ENCODE measurements at regions not wholly inside any gene's neighbourhood (a gene's known extent, or its start where the extent isn't known, plus 50 kb on each side); places are given as distances from the start of the nearest gene placed in this dataset.
A peak's percentile ranks its signal among the peaks of the same experiment; 100 is the strongest.

GRCh38 chr10:25661632-25662031, 272.4 kb upstream of the MYO3A start:
- no peak for DNase-seq

- DNase-seq: no peak
Measured at GRCh38 chr10:25666276-25666675, 267.8 kb upstream of the MYO3A start.

GRCh38 chr10:25675204-25675603, 258.8 kb upstream of the MYO3A start:
- no peak for DNase-seq

- no peak for DNase-seq
Measured at GRCh38 chr10:25675615-25676014, 258.4 kb upstream of the MYO3A start.

- DNase-seq: no peak
Measured at GRCh38 chr10:25678220-25678619, 255.8 kb upstream of the MYO3A start.

GRCh38 chr10:25678666-25679065, 255.4 kb upstream of the MYO3A start:
- no peak for DNase-seq

GRCh38 chr10:25682203-25682851, 251.7 kb upstream of the MYO3A start:
- DNase-seq: no peak

- DNase-seq: no peak
Measured at GRCh38 chr10:25683344-25683743, 250.7 kb upstream of the MYO3A start.

GRCh38 chr10:25687521-25687920, 246.5 kb upstream of the MYO3A start:
- DNase-seq: no peak

- DNase-seq: no peak
Measured at GRCh38 chr10:25689346-25690100, 244.5 kb upstream of the MYO3A start.

GRCh38 chr10:25692761-25693160, 241.3 kb upstream of the MYO3A start:
- DNase-seq: no peak

- DNase-seq: no peak
Measured at GRCh38 chr10:25694206-25694933, 239.7 kb upstream of the MYO3A start.

GRCh38 chr10:25694971-25695370, 239.1 kb upstream of the MYO3A start:
- DNase-seq: peak in 1 of 2 donors; percentile 18

GRCh38 chr10:25695586-25695985, 238.4 kb upstream of the MYO3A start:
- no peak for DNase-seq

- DNase-seq: no peak
Measured at GRCh38 chr10:25696013-25696708, 237.9 kb upstream of the MYO3A start.

- DNase-seq: no peak
Measured at GRCh38 chr10:25697412-25697811, 236.6 kb upstream of the MYO3A start.

GRCh38 chr10:25698638-25699037, 235.4 kb upstream of the MYO3A start:
- DNase-seq: no peak

GRCh38 chr10:25699631-25700030, 234.4 kb upstream of the MYO3A start:
- no peak for DNase-seq

- no peak for DNase-seq
Measured at GRCh38 chr10:25701652-25702051, 232.4 kb upstream of the MYO3A start.

- no peak for DNase-seq
Measured at GRCh38 chr10:25704622-25705021, 229.4 kb upstream of the MYO3A start.

GRCh38 chr10:25707572-25707971, 226.5 kb upstream of the MYO3A start:
- no peak for DNase-seq

- DNase-seq: no peak
Measured at GRCh38 chr10:25707976-25708671, 225.9 kb upstream of the MYO3A start.

- DNase-seq: no peak
Measured at GRCh38 chr10:25713894-25714240, 220.2 kb upstream of the MYO3A start.

Data from CD4-positive, alpha-beta T cell treated with Interleukin-1 beta for 1 hour (primary cell).